Activated CD8-positive, alpha-beta T cell treated with anti-CD3 and anti-CD28 coated beads for 36 hours (primary cell): ENCODE measurements at regions not wholly inside any gene's neighbourhood (a gene's known extent, or its start where the extent isn't known, plus 50 kb on each side); places are given as distances from the start of the nearest gene placed in this dataset.

Source experiments
- ATAC-seq: fragments of 200-7000 bp; cut with Tn5 transposase; one replicate; pipeline ENCODE4 v1.10.0; 2021; ENCODE audit warnings: mild to moderate bottlenecking, moderate library complexity
- CTCF ChIA-PET: fragments of 350-600 bp; sonication (Branson Sonifier 250); formaldehyde crosslinking; loops from one replicate; lab custom pipeline; 2021; ENCODE audit warnings: antibody characterized with exemption; lab: Charles Lee
- POLR2A ChIA-PET: fragments of 350-600 bp; sonication (Branson Sonifier 250); formaldehyde crosslinking; loops from one replicate; lab custom pipeline; 2021; ENCODE audit warnings: antibody characterized with exemption; lab: Charles Lee
- DNase-seq: peaks from one replicate; pipeline ENCODE4 v3.0.0-alpha.2; 2020
- H3K27ac Mint-ChIP-seq: one replicate; pipeline ENCODE4 v1.8.0; 2021; ENCODE audit warnings: mild to moderate bottlenecking, mixed read lengths
- H3K27me3 Mint-ChIP-seq: one replicate; pipeline ENCODE4 v1.8.0; 2021; ENCODE audit warnings: mixed read lengths
- H3K36me3 Mint-ChIP-seq: one replicate; pipeline ENCODE4 v1.8.0; 2021; ENCODE audit warnings: low read depth, mixed read lengths
- H3K4me1 Mint-ChIP-seq: one replicate; pipeline ENCODE4 v1.8.0; 2021; ENCODE audit warnings: low read depth, mixed read lengths
- H3K4me3 Mint-ChIP-seq: one replicate; pipeline ENCODE4 v1.8.0; 2021; ENCODE audit warnings: mild to moderate bottlenecking, moderate library complexity, mixed read lengths
- H3K9me3 Mint-ChIP-seq: one replicate; pipeline ENCODE4 v1.8.0; 2021; ENCODE audit warnings: mixed read lengths
- intact Hi-C: fragments of 100-400 bp; cut with micrococcal nuclease; formaldehyde crosslinking; loops from one replicate; pipeline ENCODE4 v1.10.0; 2022
- TF ChIP-seq, protein P1 (sequence below): fragments of 200-600 bp; IDR thresholded peaks from one replicate; pipeline ENCODE4 v1.8.0; 2022; ENCODE audit warnings: antibody characterized with exemption, mild to moderate bottlenecking

DNA sequence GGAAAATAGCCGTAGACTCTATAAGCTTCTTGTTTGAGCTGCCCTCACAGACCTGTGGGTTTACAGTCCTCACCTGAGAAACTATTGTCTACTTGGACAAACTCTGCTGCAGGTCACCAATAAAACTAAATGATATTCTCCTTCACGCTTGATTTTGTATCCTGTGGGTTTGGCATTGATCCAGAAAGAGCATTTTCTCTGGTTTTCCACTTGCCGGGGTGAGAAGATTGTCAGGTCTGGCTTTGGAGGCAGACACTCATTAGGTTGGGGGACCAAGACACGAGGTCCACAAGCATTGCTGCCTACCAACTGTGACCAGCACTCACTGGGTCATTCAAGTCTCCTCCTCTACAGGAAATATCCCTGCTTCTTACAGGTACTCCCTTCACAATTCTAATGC, 68.5 kb downstream of the CDC14C start:
- ATAC-seq: no peak
- Mint-ChIP-seq H3K27ac (no peak overlapping the region), H3K9me3 (no peaks in the 10 kb centered on the region), H3K4me3 (no peak overlapping the region), H3K27me3 (no peaks in the 10 kb centered on the region), H3K36me3 (no peaks in the 10 kb centered on the region), H3K4me1 (no peaks in the 10 kb centered on the region)
- intact Hi-C loops: no loop called here
- ChIA-PET CTCF (no interaction called here), POLR2A (no interaction called here)
- TF ChIP-seq, protein P1, sequence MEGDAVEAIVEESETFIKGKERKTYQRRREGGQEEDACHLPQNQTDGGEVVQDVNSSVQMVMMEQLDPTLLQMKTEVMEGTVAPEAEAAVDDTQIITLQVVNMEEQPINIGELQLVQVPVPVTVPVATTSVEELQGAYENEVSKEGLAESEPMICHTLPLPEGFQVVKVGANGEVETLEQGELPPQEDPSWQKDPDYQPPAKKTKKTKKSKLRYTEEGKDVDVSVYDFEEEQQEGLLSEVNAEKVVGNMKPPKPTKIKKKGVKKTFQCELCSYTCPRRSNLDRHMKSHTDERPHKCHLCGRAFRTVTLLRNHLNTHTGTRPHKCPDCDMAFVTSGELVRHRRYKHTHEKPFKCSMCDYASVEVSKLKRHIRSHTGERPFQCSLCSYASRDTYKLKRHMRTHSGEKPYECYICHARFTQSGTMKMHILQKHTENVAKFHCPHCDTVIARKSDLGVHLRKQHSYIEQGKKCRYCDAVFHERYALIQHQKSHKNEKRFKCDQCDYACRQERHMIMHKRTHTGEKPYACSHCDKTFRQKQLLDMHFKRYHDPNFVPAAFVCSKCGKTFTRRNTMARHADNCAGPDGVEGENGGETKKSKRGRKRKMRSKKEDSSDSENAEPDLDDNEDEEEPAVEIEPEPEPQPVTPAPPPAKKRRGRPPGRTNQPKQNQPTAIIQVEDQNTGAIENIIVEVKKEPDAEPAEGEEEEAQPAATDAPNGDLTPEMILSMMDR: no peak
- no peak for DNase-seq

DNA sequence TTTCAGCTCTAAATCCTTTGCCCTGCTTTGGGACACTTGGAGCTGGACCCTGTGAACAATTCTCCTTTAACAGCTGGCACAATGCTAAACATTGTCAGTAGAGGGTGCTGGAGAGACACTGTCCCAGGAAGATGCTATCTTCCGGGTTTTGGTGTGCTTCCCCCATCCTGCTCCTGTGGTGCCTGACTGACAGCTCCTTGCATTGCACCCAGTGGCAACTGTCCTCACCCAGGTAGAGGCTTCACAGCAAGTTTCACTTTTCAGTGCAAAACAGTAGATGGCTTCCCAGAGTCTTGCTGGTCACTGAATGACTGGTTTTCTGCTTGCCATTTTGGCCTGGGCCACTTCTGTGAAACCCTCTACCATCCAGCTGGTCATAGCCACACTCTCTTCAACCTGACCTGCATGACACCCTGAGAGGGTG, 77.3 kb downstream of the CDC14C start:
- H3K4me3 Mint-ChIP-seq: no peak overlapping the region
- H3K9me3 Mint-ChIP-seq: peaks cover 5% of the 10 kb centered on the region
- intact Hi-C loops: no loop called here
- no peak overlapping the region for H3K27ac Mint-ChIP-seq
- no peaks in the 10 kb centered on the region for H3K27me3 Mint-ChIP-seq
- TF ChIP-seq, protein P1: peak; percentile 30
- peak; percentile 68 for ATAC-seq
- no peaks in the 10 kb centered on the region for H3K4me1 Mint-ChIP-seq
- H3K36me3 Mint-ChIP-seq: no peaks in the 10 kb centered on the region
- peak; percentile 22 for DNase-seq
- ChIA-PET CTCF (interaction anchor here (1.1 kb wide), 2 partner anchors 12 to 34 kb away, joined by 3 read pairs; no protein-coding TSS in a partner anchor), POLR2A (no interaction called here)

DNA sequence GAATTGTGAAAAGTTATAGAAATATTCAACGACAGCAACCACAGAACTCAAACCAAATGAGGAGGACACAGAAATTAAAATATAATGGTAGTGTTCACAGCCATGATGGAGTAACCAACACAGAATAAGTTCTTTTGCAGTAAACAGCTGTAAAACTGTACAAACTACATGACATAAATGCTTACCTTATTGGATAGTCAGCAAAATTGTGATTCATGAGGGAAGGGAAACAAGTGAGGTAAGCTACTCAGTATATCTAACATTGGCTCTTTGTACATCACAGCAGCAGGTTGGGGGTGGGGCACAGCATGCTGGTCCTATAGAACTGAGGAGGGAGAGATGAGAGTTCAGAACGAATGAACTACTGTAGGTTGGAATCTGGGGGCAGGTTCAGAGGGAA, 86.4 kb downstream of the CDC14C start:
- DNase-seq (no peak), ATAC-seq (no peak)
- TF ChIP-seq, protein P1: no peak
- H3K27me3 Mint-ChIP-seq: no peaks in the 10 kb centered on the region
- peaks cover 1% of the 10 kb centered on the region for H3K9me3 Mint-ChIP-seq
- POLR2A ChIA-PET: interaction anchor here (0.7 kb wide), 1 partner anchor 137 kb away, joined by 3 read pairs; no protein-coding TSS in a partner anchor
- H3K4me3 Mint-ChIP-seq: no peak overlapping the region
- intact Hi-C loops: no loop called here
- H3K27ac Mint-ChIP-seq: no peak overlapping the region
- H3K4me1 Mint-ChIP-seq: no peaks in the 10 kb centered on the region
- CTCF ChIA-PET: no interaction called here
- H3K36me3 Mint-ChIP-seq: no peaks in the 10 kb centered on the region

DNA sequence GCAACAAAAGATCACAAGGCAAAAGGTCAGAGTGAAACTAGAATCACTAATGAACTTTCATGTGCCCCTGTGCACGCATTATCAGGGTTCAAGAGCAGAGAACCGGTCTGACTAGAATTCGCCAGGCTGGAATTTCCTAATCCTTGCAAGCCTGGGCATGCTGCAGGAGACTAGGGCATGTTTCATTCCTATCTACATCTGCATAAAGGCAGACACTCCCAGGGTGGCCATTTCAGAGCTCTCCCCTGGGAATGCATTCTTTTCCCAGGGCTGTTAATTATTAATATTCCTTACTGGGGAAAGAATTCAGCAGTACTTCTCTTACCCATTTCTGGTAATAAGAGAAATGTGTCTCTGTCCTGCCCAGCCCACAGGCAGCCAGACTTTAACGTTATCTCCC, 90.5 kb downstream of the CDC14C start:
- DNase-seq: no peak
- no peak overlapping the region for H3K27ac Mint-ChIP-seq
- TF ChIP-seq, protein P1: no peak
- peaks cover 8% of the 10 kb centered on the region for H3K9me3 Mint-ChIP-seq
- no peaks in the 10 kb centered on the region for H3K36me3 Mint-ChIP-seq
- no peaks in the 10 kb centered on the region for H3K27me3 Mint-ChIP-seq
- H3K4me1 Mint-ChIP-seq: no peaks in the 10 kb centered on the region
- intact Hi-C loops: no loop called here
- POLR2A ChIA-PET: no interaction called here
- H3K4me3 Mint-ChIP-seq: no peak overlapping the region
- CTCF ChIA-PET: no interaction called here
- ATAC-seq: no peak

DNA sequence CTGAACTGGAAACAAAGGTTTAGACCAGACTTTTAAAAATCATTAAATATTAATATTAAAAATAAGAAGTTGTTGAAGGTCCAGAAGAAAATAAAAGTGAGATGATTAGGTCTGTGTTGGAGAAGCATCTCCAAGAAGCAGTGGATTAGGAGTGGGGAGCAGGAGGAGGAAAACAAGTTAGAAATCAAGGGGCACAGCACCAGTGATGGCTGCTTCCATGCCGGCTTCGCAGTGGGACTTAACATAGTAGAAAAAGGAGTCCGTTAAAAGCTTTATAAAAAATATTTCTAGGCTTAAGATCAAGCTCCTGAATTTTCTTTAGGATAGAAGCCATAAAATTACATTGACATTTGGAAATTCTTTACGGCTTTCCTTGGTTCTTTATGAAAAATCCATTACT, 95.8 kb downstream of the CDC14C start:
- DNase-seq: no peak
- Mint-ChIP-seq H3K27ac (no peak overlapping the region), H3K4me3 (no peak overlapping the region), H3K36me3 (no peaks in the 10 kb centered on the region), H3K4me1 (no peaks in the 10 kb centered on the region), H3K9me3 (peaks cover 8% of the 10 kb centered on the region), H3K27me3 (no peaks in the 10 kb centered on the region)
- ChIA-PET POLR2A (no interaction called here), CTCF (no interaction called here)
- intact Hi-C loops: no loop called here
- TF ChIP-seq, protein P1: no peak
- ATAC-seq: no peak
